Neural cell (in vitro differentiated cells): ENCODE measurements at regions not wholly inside any gene's neighbourhood (a gene's known extent, or its start where the extent isn't known, plus 50 kb on each side); places are given as distances from the start of the nearest gene placed in this dataset.

ENCODE experiments used
- H2AFZ ChIP-seq: fragments of 200-600, 300-800 bp; sonication (generic), shearing (Covaris generic); 2 replicates; pipeline ENCODE4 v1.6.0; 2014; ENCODE audit warnings: low read depth, mild to moderate bottlenecking, antibody characterized with exemption, low read length, moderate library complexity
- H3F3A ChIP-seq: fragments of 200-600 bp; shearing (Covaris generic); 2 replicates; pipeline ENCODE4 v1.6.1; 2016; ENCODE audit warnings: mild to moderate bottlenecking, moderate library complexity, mixed read lengths, antibody characterized with exemption, low read length; ENCODE audit not compliant: insufficient read depth, poor library complexity, severe bottlenecking
- H3K27ac ChIP-seq: fragments of 200-600, 300-800 bp; sonication (generic), shearing (Covaris generic); 2 replicates; pipeline ENCODE4 v1.5.1; 2014; ENCODE audit warnings: mild to moderate bottlenecking, low read length, moderate library complexity
- H3K27me3 ChIP-seq: fragments of 300-800, 200-600 bp; sonication (generic), shearing (Covaris generic); 2 replicates; pipeline ENCODE4 v1.6.0; 2014; ENCODE audit warnings: mild to moderate bottlenecking, low read depth, low read length, moderate library complexity; ENCODE audit not compliant: insufficient read depth
- H3K36me3 ChIP-seq: fragments of 300-800, 200-600 bp; sonication (generic), shearing (Covaris generic); 2 replicates; pipeline ENCODE4 v1.5.1; 2014; ENCODE audit warnings: mild to moderate bottlenecking, antibody characterized with exemption, low read length, moderate library complexity; ENCODE audit not compliant: insufficient read depth
- H3K4me2 ChIP-seq: fragments of 300-800, 200-600 bp; sonication (generic), shearing (Covaris generic); 2 replicates; pipeline ENCODE4 v1.6.0; 2014; ENCODE audit warnings: mild to moderate bottlenecking, low read length
- H3K4me3 ChIP-seq: fragments of 300-800, 200-600 bp; sonication (generic), shearing (Covaris generic); 2 replicates; pipeline ENCODE4 v1.5.1; 2014; ENCODE audit warnings: mild to moderate bottlenecking, low read length, moderate library complexity
- H3K79me2 ChIP-seq: fragments of 200-600 bp; shearing (Covaris generic); replicated peaks from 2 replicates; pipeline ENCODE4 v1.6.0; 2014; ENCODE audit warnings: mild to moderate bottlenecking, low read length, moderate library complexity; ENCODE audit not compliant: insufficient read depth
- H3K9ac ChIP-seq: fragments of 300-800, 200-600 bp; sonication (generic), shearing (Covaris generic); 2 replicates; pipeline ENCODE4 v1.6.1; 2016; ENCODE audit warnings: mild to moderate bottlenecking, low read length, mixed read lengths
- H3K9me2 ChIP-seq: fragments of 200-600 bp; shearing (Covaris generic); 2 replicates; pipeline ENCODE4 v1.6.1; 2016; ENCODE audit warnings: mild to moderate bottlenecking, low read length, mixed read lengths; ENCODE audit not compliant: insufficient read depth
- H3K9me3 ChIP-seq: fragments of 200-600, 300-800 bp; sonication (generic), shearing (Covaris generic); 2 replicates; pipeline ENCODE4 v1.6.1; 2016; ENCODE audit warnings: mild to moderate bottlenecking, mixed run types, low read length, moderate library complexity, mixed read lengths
- H4K20me1 ChIP-seq: fragments of 200-600 bp; shearing (Covaris generic); 2 replicates; pipeline ENCODE4 v1.6.1; 2016; ENCODE audit warnings: mild to moderate bottlenecking, mixed run types; ENCODE audit not compliant: insufficient read depth
- CTCF ChIP-seq: fragments of 450-650 bp; IDR thresholded peaks from 2 replicates; pipeline ENCODE4 v1.5.1; 2014; ENCODE audit warnings: antibody characterized with exemption, mild to moderate bottlenecking, moderate library complexity; ENCODE audit not compliant: poor library complexity, severe bottlenecking
- EP300 ChIP-seq: fragments of 450-650 bp; conservative IDR thresholded peaks from 2 replicates; pipeline ENCODE4 v1.6.1; 2014; ENCODE audit warnings: antibody characterized with exemption, mild to moderate bottlenecking, moderate library complexity; ENCODE audit not compliant: poor library complexity, severe bottlenecking
- EZH2 ChIP-seq: fragments of 200-600, 300-800 bp; shearing (Covaris generic), sonication (generic); IDR thresholded peaks from 2 replicates; pipeline ENCODE4 v1.6.1; 2014; ENCODE audit warnings: antibody characterized with exemption, low read length, borderline replicate concordance, mild to moderate bottlenecking; ENCODE audit not compliant: insufficient read depth, poor library complexity, severe bottlenecking
- MXI1 ChIP-seq: fragments of 450-650 bp; conservative IDR thresholded peaks from 2 replicates; pipeline ENCODE4 v1.6.1; 2014; ENCODE audit warnings: antibody characterized with exemption, mild to moderate bottlenecking; ENCODE audit not compliant: poor library complexity, severe bottlenecking
- POLR2AphosphoS5 ChIP-seq: IDR thresholded peaks from 2 replicates; pipeline ENCODE4 v1.6.1; 2012
- RAD21 ChIP-seq: fragments of 450-650 bp; conservative IDR thresholded peaks from 2 replicates; pipeline ENCODE4 v1.6.1; 2014; ENCODE audit warnings: antibody characterized with exemption, mild to moderate bottlenecking, moderate library complexity
- REST ChIP-seq: IDR thresholded peaks from 2 replicates; pipeline ENCODE4 v1.6.1; 2012; ENCODE audit warnings: borderline replicate concordance
- SMC3 ChIP-seq: fragments of 450-650 bp; conservative IDR thresholded peaks from 2 replicates; pipeline ENCODE4 v1.6.1; 2014; ENCODE audit warnings: antibody characterized with exemption, mild to moderate bottlenecking, moderate library complexity; ENCODE audit not compliant: poor library complexity
- TAF1 ChIP-seq: IDR thresholded peaks from 2 replicates; pipeline ENCODE4 v1.6.1; 2012; ENCODE audit warnings: low read depth

- Histone ChIP-seq H3K36me3 (no peaks in the 10 kb centered on the region), H3K9me2 (no peaks in the 10 kb centered on the region), H3K79me2 (no peaks in the 10 kb centered on the region), H3K27me3 (no peaks in the 10 kb centered on the region), H4K20me1 (no peaks in the 10 kb centered on the region), H3K4me3 (no peak overlapping the region), H3K4me2 (no peak overlapping the region), H3F3A (no peaks in the 10 kb centered on the region), H3K9ac (no peak overlapping the region), H2AFZ (no peak overlapping the region), H3K27ac (no peak overlapping the region), H3K9me3 (no peaks in the 10 kb centered on the region)
- no peak for TF ChIP-seq POLR2AphosphoS5
- TF ChIP-seq EZH2 = no peak
- no peak for TF ChIP-seq REST
These were observed 57.1 kb downstream of the BARX1 start for GRCh38 chr9:93898026-93898425.

- Histone ChIP-seq H3K4me3 (no peak overlapping the region), H3K9ac (no peak overlapping the region), H4K20me1 (no peaks in the 10 kb centered on the region), H3K36me3 (no peaks in the 10 kb centered on the region), H2AFZ (no peak overlapping the region), H3K27me3 (no peaks in the 10 kb centered on the region), H3K4me2 (no peak overlapping the region), H3K27ac (no peak overlapping the region), H3K9me3 (no peaks in the 10 kb centered on the region), H3F3A (no peaks in the 10 kb centered on the region), H3K79me2 (no peaks in the 10 kb centered on the region), H3K9me2 (no peaks in the 10 kb centered on the region)
- TF ChIP-seq SMC3 = no peak
- no peak for TF ChIP-seq MXI1
- TF ChIP-seq TAF1 = no peak
- no peak for TF ChIP-seq CTCF
- TF ChIP-seq RAD21 = no peak
- no peak for TF ChIP-seq POLR2AphosphoS5
- TF ChIP-seq REST = no peak
- no peak for TF ChIP-seq EZH2
- TF ChIP-seq EP300 = no peak
These were observed 57.8 kb downstream of the BARX1 start for GRCh38 chr9:93897075-93897970.
